HG03196 (cell line): ENCODE measurements at regions not wholly inside any gene's neighbourhood (a gene's known extent, or its start where the extent isn't known, plus 50 kb on each side); places are given as distances from the start of the nearest gene placed in this dataset.

Source experiments
- ATAC-seq: cut with Tn5 transposase; IDR thresholded peaks from one replicate; pipeline ENCODE4 v1.9.1; 2021; ENCODE audit not compliant: unreplicated experiment

- no peak for ATAC-seq
Measured at GRCh38 chr2:64768491-64769005, 114.8 kb upstream of the SERTAD2 start.

GRCh38 chr2:64769392-64770044, 115.8 kb upstream of the SERTAD2 start:
- ATAC-seq = no peak

DNA sequence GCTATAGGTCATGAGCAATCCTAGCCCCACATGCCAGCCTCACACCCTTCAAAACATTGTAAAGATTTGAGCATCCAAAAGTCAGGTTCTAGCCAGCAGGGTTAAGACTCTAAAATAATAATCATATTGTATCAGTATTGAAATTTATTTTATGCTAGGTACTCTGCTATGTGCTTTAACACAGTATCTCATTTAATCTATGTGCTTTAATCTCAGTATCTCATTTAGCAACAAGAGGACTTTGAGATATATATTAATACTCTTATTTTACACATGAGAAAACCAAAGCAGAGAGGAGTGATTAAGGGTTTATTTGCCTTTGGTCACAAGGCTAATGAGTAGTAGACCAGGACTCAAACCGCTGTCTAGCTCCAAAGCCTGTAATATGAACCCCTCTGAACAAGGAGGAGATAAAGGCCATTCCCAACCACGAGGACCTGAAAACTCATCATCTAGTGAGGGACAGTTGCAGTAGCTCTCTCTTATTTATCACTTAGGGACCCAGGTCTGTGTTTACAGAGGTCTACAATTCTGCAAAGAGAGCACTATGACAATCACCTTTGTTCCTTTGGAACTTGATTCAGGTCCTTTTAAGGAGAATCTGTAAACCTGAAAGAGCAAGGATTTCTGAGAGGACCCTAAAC, 116.5 kb upstream of the SERTAD2 start:
- ATAC-seq = no peak

DNA sequence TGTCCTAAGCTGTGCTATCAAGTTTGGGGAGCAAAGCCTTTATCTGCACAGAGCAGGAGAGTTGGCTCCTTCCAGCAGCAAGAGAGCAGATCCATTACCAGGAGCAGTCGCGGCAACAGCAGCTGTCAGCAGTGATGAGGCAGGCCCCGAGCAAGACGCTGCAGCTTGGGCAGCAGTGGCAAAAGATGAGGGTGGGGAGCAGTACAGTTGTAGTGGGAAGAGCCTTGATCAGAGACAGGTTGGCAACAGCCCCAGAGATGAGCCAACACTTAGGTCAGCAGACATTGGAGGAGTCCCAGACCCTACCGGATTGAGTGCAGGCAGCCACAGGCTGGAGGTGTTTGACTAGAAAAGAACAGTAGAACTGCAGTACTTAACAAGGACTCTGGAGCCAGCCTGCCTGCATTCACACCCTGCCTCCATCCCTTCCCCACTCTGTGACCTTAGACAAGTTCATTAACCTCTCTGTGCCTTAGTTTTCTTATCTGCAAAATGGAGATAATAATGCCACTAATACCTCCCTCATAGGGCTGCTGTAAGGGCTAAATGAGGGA, 117.1 kb upstream of the SERTAD2 start:
- no peak for ATAC-seq

DNA sequence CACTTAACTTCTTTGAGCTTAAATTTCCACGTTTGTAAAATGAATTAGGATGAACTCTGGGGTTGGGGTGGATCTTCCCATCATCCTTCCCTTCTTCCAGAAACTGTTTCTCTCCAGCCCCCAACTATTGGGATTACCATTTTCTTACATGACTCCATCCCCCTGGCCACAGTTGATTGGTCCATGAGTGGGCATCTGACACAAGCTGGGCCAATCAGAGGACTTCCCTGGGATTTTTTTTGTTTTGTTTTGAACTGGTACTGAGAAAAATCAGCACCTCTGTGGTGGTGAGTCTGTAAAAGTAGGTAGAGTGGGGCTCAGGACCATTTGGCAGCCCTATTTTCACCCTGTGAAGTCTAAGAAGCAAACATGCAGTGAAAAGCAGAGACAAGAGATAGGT, 118.0 kb upstream of the SERTAD2 start:
- ATAC-seq = no peak

DNA sequence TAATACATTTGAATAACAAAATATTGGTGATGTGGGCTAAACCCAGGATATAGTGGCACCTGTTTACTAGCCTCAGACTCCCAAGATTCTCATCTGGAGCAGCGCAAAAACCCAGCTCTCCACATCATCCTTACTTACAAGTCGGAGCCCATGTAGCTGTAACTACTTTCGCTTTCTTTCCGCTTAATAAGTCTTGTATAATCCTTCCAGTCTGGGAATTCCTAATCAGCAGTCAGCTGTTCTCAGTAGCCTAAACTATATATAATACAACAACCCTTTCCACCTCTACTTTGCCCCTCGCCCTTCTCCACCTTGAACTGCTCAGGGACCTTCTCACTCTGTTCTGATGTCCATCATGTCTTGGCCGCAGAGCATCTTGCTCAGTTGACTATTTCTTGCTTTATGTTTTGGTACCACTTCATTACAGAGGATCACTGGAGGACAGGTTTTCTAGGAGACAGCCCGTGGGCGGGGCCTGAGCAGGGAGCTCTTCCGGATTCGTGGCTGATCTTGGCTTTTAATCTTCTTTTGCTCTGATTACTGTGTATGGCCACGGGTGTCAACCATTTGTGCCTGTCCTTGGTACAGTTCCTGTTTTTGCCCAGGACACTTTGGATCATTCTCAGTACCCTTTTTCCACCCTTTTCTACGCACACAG, 119.9 kb upstream of the SERTAD2 start:
- no peak for ATAC-seq

- no peak for ATAC-seq
Measured at GRCh38 chr2:64777841-64778240, 124.1 kb upstream of the SERTAD2 start.

GRCh38 chr2:64779117-64779690, 125.5 kb upstream of the SERTAD2 start:
- no peak for ATAC-seq

DNA sequence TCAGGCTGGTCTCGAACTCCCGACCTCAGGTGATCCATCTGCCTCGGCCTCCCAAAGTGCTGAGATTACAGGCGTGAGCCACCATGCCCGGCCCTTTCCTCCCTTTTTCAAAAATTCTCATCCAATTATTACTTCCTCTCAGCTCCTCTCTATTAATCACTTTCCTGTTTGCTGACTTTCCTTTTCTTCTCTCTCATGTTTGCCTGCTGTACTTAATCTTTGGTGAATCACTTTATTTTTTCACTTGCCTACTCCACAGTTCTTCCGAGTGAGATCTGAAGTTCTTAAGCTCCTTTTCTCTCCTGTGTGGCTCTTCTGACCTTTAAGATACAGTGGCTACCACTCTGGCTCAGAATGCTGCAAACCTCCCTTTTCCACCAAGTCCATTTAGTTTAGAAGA, 126.3 kb upstream of the SERTAD2 start:
- no peak for ATAC-seq

- no peak for ATAC-seq
Measured at GRCh38 chr2:64781711-64782390, 128.1 kb upstream of the SERTAD2 start.

DNA sequence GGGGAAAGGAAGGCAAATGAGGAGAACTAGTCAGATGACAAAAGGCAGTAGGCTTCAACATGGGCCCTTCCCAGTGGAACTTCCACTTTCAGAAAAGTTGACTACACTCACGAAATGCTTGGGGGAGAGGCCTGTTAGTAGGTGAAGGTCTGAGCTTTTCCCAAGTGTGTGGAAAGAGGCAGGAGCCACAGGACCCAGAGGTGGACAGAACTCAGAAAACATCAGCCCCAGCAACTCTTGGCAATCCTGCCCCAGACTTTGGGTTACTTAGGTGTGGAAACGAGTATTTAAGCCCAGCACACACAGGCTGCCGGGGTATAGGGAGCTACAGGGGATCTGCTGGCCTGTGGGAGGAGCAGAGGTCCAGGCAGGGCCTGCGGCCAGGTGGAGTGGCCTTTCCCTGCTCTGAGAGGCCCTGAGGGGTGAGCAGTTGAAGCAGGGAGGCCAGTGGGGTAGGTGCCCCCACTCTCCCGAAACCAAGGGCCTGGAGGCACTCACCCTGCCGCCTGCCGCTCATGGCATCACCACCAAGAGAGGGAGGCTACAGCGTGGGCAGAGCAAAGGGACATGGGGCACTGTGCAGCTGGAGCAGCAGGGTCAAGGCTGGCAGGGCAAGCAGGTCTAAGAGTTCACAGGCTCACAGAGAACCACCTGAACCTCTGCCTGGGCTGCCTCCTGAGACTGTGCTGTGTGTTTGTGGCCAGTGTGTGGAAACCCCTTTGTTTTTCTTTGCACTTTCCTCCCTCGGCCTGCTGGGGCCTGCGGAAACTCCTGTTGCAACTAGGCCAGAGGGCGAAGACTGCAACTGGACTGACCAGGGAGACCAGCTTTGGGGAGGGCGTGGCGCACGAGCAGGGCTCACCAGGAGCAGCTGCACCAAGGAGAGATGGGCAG, 130.7 kb upstream of the SERTAD2 start:
- ATAC-seq = no peak

DNA sequence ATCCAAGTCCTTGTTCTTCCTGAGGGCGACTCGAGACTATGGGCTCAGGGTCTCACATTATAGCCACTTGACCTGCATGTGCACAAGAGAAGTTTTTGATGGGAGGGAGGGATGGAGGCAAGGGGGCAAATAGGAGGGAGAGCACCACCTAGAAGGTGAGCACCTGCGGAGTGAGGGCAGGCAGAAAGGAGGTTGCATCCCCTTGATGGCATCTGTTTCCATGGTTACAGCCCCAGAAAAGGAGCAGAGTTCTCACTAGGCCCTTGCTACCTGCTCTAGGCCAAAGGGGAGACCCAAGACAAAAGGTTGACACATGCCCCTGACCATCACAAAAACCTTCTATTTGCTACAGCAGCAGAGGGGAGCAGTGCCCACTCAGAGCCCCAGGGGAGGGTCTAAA, 131.5 kb upstream of the SERTAD2 start:
- ATAC-seq = no peak

- ATAC-seq = no peak
Measured at GRCh38 chr2:64786343-64787018, 132.8 kb upstream of the SERTAD2 start.

DNA sequence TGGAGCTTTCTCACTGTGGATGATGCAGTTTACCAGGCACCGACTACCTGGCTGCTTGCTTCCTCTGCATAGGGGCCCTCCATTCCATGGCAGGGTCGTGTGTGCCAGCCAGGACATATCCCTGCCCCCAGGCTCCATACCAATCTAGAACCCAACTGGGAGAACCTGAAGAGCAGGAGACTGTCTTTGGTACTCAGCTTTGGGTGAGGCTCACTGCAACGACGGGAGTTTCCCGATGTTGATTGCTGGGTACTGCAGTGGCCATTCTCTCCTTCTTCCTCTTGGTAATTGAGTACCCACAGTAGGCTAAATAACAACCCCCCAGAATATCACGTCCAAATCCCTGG, 133.3 kb upstream of the SERTAD2 start:
- no peak for ATAC-seq

DNA sequence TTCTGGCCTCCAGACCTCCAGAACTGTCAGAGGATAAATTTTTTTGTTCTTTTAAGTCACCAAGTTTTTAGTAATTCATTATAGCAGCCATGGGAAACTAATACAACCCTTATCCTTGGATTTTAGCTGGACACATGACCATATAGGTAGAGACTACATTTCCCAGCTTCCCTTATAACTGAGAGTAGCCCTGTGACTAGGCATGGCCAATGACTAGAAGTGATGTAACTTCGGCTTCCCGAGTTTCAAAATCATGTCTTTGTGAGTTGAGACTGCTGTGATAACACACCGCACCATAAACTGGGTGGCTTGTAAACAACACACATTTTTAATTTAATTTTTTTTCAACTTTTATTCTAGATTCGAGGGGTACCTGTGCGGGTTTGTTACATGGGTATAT, 134.0 kb upstream of the SERTAD2 start:
- no peak for ATAC-seq

DNA sequence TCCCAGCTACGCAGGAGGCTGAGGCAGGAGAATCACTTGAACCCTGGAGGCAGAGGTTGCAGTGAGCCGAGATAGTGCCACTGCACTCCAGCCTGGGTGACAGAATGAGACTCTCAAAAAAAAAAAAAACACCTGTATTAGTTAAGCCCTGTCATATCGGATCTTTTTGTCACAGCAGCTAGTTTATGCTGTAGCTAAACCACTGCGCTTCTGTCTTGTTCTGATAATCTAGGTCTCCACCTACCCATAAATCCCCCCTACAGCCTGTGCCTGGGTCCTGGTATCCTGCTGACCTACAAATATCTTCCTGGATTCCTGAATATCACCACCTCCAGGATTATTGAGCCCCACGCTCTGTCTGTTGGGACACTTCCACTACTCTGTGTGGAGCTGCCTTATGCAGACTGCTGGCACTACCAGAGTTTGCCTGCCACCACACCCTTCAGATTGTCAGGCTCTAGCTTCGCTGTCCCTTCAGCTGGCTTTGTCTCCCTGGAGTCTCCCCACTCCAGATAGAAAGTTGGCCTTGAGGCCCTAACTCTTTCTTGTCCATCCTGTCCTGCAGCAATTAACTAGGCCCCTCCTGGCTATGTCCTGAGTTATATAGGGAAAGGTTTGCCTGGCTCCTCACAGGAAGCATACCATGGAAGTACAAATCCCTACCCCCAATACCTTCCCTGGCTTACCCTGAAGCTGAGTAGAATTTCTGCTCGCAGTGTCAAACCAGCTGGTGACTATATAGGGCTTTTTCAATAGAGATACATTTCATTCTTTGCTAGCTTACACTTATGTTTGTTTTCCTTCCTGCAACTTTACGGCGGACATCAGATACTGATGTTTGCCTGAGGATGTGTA, 136.0 kb upstream of the SERTAD2 start:
- ATAC-seq = no peak

GRCh38 chr2:64792300-64792699, 138.6 kb upstream of the SERTAD2 start:
- ATAC-seq = no peak

DNA sequence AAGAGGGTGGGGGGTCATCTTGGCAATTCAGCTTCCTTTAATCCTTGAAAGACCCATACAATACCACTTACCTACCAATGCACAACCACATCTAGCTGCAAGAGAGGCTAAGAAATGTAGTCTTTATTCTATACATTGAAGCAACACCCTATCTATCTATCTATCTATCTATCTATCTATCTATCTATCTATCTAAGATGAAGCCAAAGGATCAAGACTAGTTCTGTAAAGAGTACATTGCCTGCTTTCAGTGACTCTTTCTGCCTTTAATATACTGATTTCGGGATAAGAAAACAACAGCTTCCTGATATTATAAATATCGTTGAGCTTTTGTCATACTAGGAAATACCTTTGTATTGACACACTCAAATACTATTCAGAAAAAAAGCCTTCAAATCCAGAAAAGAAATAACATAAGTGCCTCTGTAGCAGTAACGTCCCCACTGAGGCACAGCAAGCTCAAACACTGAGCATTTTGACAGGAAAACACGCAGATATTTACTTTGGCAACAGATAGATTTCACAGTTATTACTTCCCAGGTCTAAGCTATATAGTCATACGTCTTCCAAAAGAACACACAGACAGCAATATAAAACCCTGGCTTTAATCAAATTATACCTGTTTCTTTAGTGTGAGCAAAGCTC, 139.4 kb upstream of the SERTAD2 start:
- no peak for ATAC-seq
